ENCODE measurements at regions not wholly inside any gene's neighbourhood (a gene's known extent, or its start where the extent isn't known, plus 50 kb on each side); places are given as distances from the start of the nearest gene placed in this dataset.

DNA sequence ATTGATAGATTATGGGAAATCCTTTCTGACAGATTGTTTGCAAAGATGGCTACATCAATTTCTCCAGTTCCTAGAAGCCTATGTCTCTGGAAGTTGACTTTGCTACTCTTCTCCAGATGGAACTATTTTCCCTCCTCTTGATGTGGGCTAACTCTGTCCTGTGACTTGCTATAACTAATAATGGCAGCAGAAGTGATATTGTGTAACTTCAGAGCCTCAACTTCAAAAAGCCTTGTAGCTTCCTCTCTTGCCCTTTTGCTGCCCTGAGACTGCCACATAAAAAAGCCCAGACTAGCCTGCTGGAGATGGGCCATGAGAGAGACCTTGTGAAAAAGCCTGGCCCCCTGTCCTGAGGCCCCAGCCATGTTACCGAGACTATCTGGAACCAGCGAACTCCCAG lies 210.7 kb upstream of the SLC7A11 start:
- Histone ChIP-seq H3K9ac (ENCODE audit: insufficient read length) (no peak overlapping the region), H3K27ac (no peak overlapping the region), H3K4me3 (no peak overlapping the region), H3K36me3 (ENCODE audit: insufficient read depth, low read length) (no peaks in the 10 kb centered on the region), H3K9me3 (ENCODE audit: low read depth, low read length) (no peaks in the 10 kb centered on the region)
- no peak for DNase-seq (ENCODE audit: low read depth, low spot score)
- TF ChIP-seq FOXP2 (optimal IDR thresholded peaks at IDR 0.05; ENCODE audit: control extremely low read depth, extremely low read length, insufficient read depth): no peak
- TF ChIP-seq POLR2AphosphoS5 (IDR thresholded peaks at IDR 0.05; ENCODE audit: borderline replicate concordance, low read depth, low read length): no peak
- TF ChIP-seq EZH2 (IDR thresholded peaks at IDR 0.05): no peak

DNA sequence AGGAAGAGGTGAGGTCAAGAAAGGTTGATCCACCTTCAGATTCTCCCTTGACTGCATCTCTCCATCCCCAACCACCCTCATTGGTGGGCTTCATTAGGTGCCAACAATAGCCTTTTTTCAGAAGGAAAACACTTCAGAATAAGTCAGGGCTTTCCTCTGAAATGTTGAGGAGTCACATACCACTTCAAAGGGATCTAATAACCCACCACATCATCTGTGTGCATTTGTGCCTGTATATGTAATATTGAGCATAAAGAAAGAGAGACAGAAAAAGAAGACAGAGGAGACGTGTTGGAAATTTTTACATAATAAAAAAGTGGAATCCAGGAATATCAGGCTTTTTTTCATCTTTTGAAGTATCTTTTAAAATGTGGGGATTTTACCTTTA lies 209.1 kb upstream of the SLC7A11 start:
- H3K36me3 ChIP-seq (ENCODE audit: insufficient read depth, low read length): no peaks in the 10 kb centered on the region
- TF ChIP-seq POLR2AphosphoS5 (IDR thresholded peaks at IDR 0.05; ENCODE audit: borderline replicate concordance, low read depth, low read length) (no peak), EZH2 (IDR thresholded peaks at IDR 0.05) (no peak), FOXP2 (optimal IDR thresholded peaks at IDR 0.05; ENCODE audit: control extremely low read depth, extremely low read length, insufficient read depth) (no peak)
- no peak overlapping the region for H3K27ac ChIP-seq
- H3K9ac ChIP-seq (ENCODE audit: insufficient read length): no peak overlapping the region
- DNase-seq (ENCODE audit: low read depth, low spot score): no peak
- no peaks in the 10 kb centered on the region for H3K9me3 ChIP-seq (ENCODE audit: low read depth, low read length)
- no peak overlapping the region for H3K4me3 ChIP-seq

DNA sequence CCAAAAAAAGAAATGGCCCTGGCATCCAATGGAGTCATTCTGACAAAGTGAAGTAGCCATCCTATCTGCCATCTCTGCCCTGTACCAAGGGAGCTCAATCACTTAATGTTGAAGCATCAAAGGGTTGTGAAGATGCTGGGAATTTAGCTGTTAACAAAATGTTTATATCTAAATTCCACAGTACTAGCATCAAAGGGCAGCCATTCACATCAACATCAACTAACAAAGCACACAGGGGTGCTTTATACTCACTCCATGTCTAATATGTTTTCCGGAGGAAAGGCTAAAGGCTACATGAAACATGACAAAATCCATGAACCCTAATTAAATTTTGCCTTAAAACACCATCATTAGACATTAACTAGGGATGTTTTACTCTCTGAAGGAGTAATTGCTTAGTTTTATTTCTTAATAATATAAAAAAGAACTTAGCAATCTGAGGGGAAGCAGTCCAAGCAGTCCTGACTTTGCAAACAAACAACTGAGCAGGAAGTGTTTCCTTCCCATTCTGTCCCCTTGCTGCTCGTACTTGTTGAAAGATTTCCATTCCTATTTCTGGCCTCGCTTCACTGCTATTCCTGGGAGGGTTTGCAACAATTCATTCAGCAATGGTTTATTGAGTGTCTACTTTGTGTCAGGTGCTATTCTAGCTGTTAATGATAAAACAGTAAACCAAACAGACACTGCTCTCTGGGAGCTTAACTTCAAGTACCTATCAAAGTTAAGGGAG lies 208.6 kb upstream of the SLC7A11 start:
- Histone ChIP-seq H3K36me3 (ENCODE audit: insufficient read depth, low read length) (no peaks in the 10 kb centered on the region), H3K9me3 (ENCODE audit: low read depth, low read length) (no peaks in the 10 kb centered on the region), H3K9ac (ENCODE audit: insufficient read length) (no peak overlapping the region), H3K27ac (no peak overlapping the region), H3K4me3 (no peak overlapping the region)
- no peak for TF ChIP-seq EZH2 (IDR thresholded peaks at IDR 0.05)
- no peak for TF ChIP-seq POLR2AphosphoS5 (IDR thresholded peaks at IDR 0.05; ENCODE audit: borderline replicate concordance, low read depth, low read length)
- no peak for TF ChIP-seq FOXP2 (optimal IDR thresholded peaks at IDR 0.05; ENCODE audit: control extremely low read depth, extremely low read length, insufficient read depth)
- no peak for DNase-seq (ENCODE audit: low read depth, low spot score)

DNA sequence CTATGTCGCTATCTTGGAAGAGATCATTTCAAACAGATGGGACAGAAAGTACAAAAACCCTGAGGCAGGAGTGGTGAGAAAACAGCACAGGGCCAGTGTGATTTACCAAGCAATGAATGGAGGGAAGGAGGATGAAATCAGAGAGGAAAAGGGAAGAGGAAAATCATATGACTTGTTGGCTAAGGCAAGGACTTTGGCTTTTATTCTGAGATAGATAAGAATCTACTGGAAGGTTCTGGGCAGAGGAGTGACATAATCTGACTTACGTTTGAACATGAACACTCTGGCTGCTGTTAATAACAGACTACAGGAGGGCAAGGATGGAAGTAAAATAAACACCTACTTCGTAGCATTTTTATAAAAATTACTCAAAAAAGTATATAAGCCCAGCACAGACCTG lies 207.8 kb upstream of the SLC7A11 start:
- TF ChIP-seq POLR2AphosphoS5 (IDR thresholded peaks at IDR 0.05; ENCODE audit: borderline replicate concordance, low read depth, low read length): no peak
- TF ChIP-seq FOXP2 (optimal IDR thresholded peaks at IDR 0.05; ENCODE audit: control extremely low read depth, extremely low read length, insufficient read depth): no peak
- TF ChIP-seq EZH2 (IDR thresholded peaks at IDR 0.05): no peak
- Histone ChIP-seq H3K4me3 (no peak overlapping the region), H3K27ac (no peak overlapping the region), H3K9ac (ENCODE audit: insufficient read length) (no peak overlapping the region), H3K36me3 (ENCODE audit: insufficient read depth, low read length) (no peaks in the 10 kb centered on the region), H3K9me3 (ENCODE audit: low read depth, low read length) (no peaks in the 10 kb centered on the region)
- no peak for DNase-seq (ENCODE audit: low read depth, low spot score)

DNA sequence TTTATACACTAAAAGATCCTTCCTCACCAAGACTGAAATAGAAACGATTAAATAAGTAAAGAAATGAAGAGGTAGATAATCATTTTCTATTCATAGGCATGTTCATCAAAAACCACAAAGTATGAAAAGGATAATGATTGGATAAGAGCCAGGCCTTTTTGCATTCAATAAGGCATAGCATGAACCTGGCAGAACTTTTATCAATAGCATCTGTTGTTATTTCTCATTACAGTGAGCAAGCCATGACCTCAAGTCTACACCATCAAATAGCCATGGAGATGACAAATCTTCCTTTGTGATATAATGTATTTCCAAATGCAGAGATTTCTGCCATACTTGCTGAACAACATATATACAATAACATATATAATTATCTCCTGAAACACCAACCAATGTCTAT lies 206.0 kb upstream of the SLC7A11 start:
- Histone ChIP-seq H3K9me3 (ENCODE audit: low read depth, low read length) (no peaks in the 10 kb centered on the region), H3K9ac (ENCODE audit: insufficient read length) (no peak overlapping the region), H3K4me3 (no peak overlapping the region), H3K27ac (no peak overlapping the region), H3K36me3 (ENCODE audit: insufficient read depth, low read length) (no peaks in the 10 kb centered on the region)
- TF ChIP-seq POLR2AphosphoS5 (IDR thresholded peaks at IDR 0.05; ENCODE audit: borderline replicate concordance, low read depth, low read length) (no peak), FOXP2 (optimal IDR thresholded peaks at IDR 0.05; ENCODE audit: control extremely low read depth, extremely low read length, insufficient read depth) (no peak), EZH2 (IDR thresholded peaks at IDR 0.05) (no peak)
- DNase-seq (ENCODE audit: low read depth, low spot score): no peak

DNA sequence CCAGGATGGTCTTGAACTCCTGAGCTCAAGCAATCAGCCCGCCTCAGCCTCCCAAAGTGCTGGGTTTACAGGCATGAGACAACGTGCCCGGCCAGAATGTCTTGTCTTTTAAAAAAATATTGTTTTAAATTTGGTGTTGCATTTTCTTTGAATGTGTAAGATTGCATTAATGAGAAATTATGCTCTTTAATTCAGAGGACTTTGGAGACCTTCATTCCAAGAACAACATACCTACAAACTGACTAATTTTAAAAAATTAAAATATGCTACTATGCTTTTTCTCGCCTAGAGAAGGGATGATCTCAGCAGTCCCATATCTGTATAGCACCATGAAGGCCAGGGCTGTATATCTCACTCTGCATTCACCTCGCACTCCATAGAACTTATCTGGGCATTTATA lies 204.3 kb upstream of the SLC7A11 start:
- no peak overlapping the region for H3K9ac ChIP-seq (ENCODE audit: insufficient read length)
- DNase-seq (ENCODE audit: low read depth, low spot score): no peak
- TF ChIP-seq FOXP2 (optimal IDR thresholded peaks at IDR 0.05; ENCODE audit: control extremely low read depth, extremely low read length, insufficient read depth) (no peak), POLR2AphosphoS5 (IDR thresholded peaks at IDR 0.05; ENCODE audit: borderline replicate concordance, low read depth, low read length) (no peak), EZH2 (IDR thresholded peaks at IDR 0.05) (no peak)
- H3K36me3 ChIP-seq (ENCODE audit: insufficient read depth, low read length): no peaks in the 10 kb centered on the region
- H3K27ac ChIP-seq: no peak overlapping the region
- no peaks in the 10 kb centered on the region for H3K9me3 ChIP-seq (ENCODE audit: low read depth, low read length)
- no peak overlapping the region for H3K4me3 ChIP-seq

DNA sequence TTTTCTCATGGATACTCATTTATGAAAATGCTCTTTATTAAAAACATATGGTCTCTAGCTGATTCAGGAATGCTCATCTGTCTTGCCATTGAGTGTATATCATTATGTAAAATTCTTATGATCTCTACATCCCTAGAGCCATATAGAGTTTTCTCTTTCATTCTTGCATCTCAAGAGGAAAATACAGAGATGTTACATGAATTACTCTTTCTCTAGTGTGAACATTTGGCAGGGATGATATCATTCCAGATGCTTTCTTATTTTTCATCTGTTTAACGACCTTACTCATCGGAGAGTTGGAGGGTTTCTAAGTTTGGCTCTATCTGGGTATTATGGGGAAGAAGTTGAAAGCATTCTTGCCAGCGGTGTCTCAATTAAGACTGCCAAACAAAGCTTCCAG lies 202.9 kb upstream of the SLC7A11 start:
- Histone ChIP-seq H3K27ac (no peak overlapping the region), H3K9ac (ENCODE audit: insufficient read length) (no peak overlapping the region), H3K36me3 (ENCODE audit: insufficient read depth, low read length) (no peaks in the 10 kb centered on the region), H3K9me3 (ENCODE audit: low read depth, low read length) (no peaks in the 10 kb centered on the region), H3K4me3 (peak overlapping the region; percentile 29; the same call in 1 of the 2 replicates)
- peak; percentile 81 for DNase-seq (ENCODE audit: low read depth, low spot score)
- TF ChIP-seq EZH2 (IDR thresholded peaks at IDR 0.05) (no peak), FOXP2 (optimal IDR thresholded peaks at IDR 0.05; ENCODE audit: control extremely low read depth, extremely low read length, insufficient read depth) (no peak), POLR2AphosphoS5 (IDR thresholded peaks at IDR 0.05; ENCODE audit: borderline replicate concordance, low read depth, low read length) (peak; percentile 51; the same call in 1 of the 2 replicates)

DNA sequence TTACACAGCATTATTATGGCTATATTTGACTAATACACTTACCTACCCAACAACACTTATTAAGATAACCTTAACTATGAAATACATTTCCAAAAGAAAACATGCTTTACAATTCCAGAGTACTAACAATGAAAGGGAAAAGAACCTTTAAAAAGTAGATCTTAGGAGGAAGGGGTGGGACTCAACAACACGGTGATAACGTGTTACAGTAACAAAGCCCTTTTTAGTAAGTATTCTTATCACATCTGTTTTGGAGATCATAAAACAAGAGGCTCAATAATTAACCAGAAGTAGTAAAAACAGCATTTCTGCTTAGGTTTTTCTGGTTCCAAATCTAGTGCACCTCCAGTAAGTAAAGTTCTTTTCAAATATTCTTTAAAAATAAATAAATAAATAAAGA lies 202.1 kb upstream of the SLC7A11 start:
- no peak for DNase-seq (ENCODE audit: low read depth, low spot score)
- H3K9me3 ChIP-seq (ENCODE audit: low read depth, low read length): no peaks in the 10 kb centered on the region
- H3K9ac ChIP-seq (ENCODE audit: insufficient read length): no peak overlapping the region
- TF ChIP-seq POLR2AphosphoS5 (IDR thresholded peaks at IDR 0.05; ENCODE audit: borderline replicate concordance, low read depth, low read length): no peak
- no peak for TF ChIP-seq FOXP2 (optimal IDR thresholded peaks at IDR 0.05; ENCODE audit: control extremely low read depth, extremely low read length, insufficient read depth)
- TF ChIP-seq EZH2 (IDR thresholded peaks at IDR 0.05): no peak
- H3K27ac ChIP-seq: no peak overlapping the region
- no peaks in the 10 kb centered on the region for H3K36me3 ChIP-seq (ENCODE audit: insufficient read depth, low read length)
- H3K4me3 ChIP-seq: no peak overlapping the region

DNA sequence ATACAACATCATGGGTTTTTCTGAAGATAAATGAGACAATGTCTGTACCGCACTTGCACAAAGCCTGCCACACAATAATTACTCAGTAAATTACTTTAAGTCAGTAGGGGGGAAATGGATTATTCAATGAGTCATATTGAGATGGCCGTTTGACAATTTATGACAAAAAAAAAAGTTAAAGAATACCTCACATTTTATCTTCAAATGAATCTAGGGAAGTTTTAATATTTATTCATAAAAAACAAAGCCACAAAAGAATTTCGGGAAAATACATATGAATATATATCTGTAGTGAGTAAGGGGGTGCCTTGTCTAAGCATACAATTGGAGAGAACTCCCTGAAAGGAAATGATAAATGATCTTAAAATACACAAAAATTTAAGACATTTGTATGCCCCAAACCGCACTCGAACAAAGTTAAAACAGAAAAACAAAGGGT lies 197.0 kb upstream of the SLC7A11 start:
- H3K9me3 ChIP-seq (ENCODE audit: low read depth, low read length): no peaks in the 10 kb centered on the region
- H3K4me3 ChIP-seq: no peak overlapping the region
- TF ChIP-seq EZH2 (IDR thresholded peaks at IDR 0.05): no peak
- no peak overlapping the region for H3K27ac ChIP-seq
- H3K36me3 ChIP-seq (ENCODE audit: insufficient read depth, low read length): no peaks in the 10 kb centered on the region
- H3K9ac ChIP-seq (ENCODE audit: insufficient read length): no peak overlapping the region
- no peak for DNase-seq (ENCODE audit: low read depth, low spot score)
